H9 (cell line): ENCODE measurements at regions not wholly inside any gene's neighbourhood (a gene's known extent, or its start where the extent isn't known, plus 50 kb on each side); places are given as distances from the start of the nearest gene placed in this dataset.

Experiments used
- DNase-seq: peaks from one replicate; pipeline ENCODE4 v3.0.0-alpha.2; 2017
- H2AFZ ChIP-seq: one replicate; pipeline ENCODE4 v1.6.1; 2013; ENCODE audit warnings: mild to moderate bottlenecking, low read length, control low read depth, moderate library complexity
- H2AK5ac ChIP-seq: 2 replicates; pipeline ENCODE4 v1.6.1; 2013; ENCODE audit warnings: low read length, control low read depth, mixed read lengths; ENCODE audit not compliant: insufficient read length
- H2BK120ac ChIP-seq: one replicate; pipeline ENCODE4 v1.6.1; 2013; ENCODE audit warnings: low read depth, mild to moderate bottlenecking, low read length, control low read depth, inconsistent platforms; ENCODE audit not compliant: poor library complexity, severe bottlenecking
- H2BK12ac ChIP-seq: 2 replicates; pipeline ENCODE4 v1.6.1; 2013; ENCODE audit warnings: low read length, control low read depth, mixed read lengths, low read depth; ENCODE audit not compliant: insufficient read length
- H2BK15ac ChIP-seq: 2 replicates; pipeline ENCODE4 v1.6.1; 2013; ENCODE audit warnings: low read depth, low read length, control low read depth
- H2BK20ac ChIP-seq: one replicate; pipeline ENCODE4 v1.6.1; 2013; ENCODE audit warnings: low read depth, mild to moderate bottlenecking, low read length, control low read depth, inconsistent platforms; ENCODE audit not compliant: poor library complexity, severe bottlenecking
- H2BK5ac ChIP-seq: 2 replicates; pipeline ENCODE4 v1.6.1; 2013; ENCODE audit warnings: low read length, control low read depth, mixed read lengths; ENCODE audit not compliant: insufficient read length
- H3K14ac ChIP-seq: 2 replicates; pipeline ENCODE4 v1.6.1; 2013; ENCODE audit warnings: low read length, control low read depth; ENCODE audit not compliant: insufficient read depth
- H3K18ac ChIP-seq: 2 replicates; pipeline ENCODE4 v1.6.1; 2013; ENCODE audit warnings: low read depth, mild to moderate bottlenecking, mixed read lengths, low read length, control low read depth; ENCODE audit not compliant: insufficient read length
- H3K23ac ChIP-seq: 2 replicates; pipeline ENCODE4 v1.6.1; 2013; ENCODE audit warnings: low read length, control low read depth, mixed read lengths, low read depth; ENCODE audit not compliant: insufficient read length
- H3K23me2 ChIP-seq: 2 replicates; pipeline ENCODE4 v1.6.1; 2013; ENCODE audit warnings: low read depth, mild to moderate bottlenecking, mixed read lengths, low read length, control low read depth; ENCODE audit not compliant: insufficient read length, poor library complexity, severe bottlenecking
- H3K27ac ChIP-seq: 2 replicates; pipeline ENCODE4 v1.5.1; 2013; ENCODE audit warnings: low read length, control low read depth, mixed read lengths, low read depth; ENCODE audit not compliant: insufficient read length
- H3K27me3 ChIP-seq: 2 replicates; pipeline ENCODE4 v1.6.1; 2013; ENCODE audit warnings: low read length, control low read depth, inconsistent platforms; ENCODE audit not compliant: insufficient read depth
- H3K4ac ChIP-seq: 2 replicates; pipeline ENCODE4 v1.6.1; 2013; ENCODE audit warnings: low read depth, mild to moderate bottlenecking, control low read depth, inconsistent platforms, low read length, moderate library complexity
- H3K4me1 ChIP-seq: 2 replicates; pipeline ENCODE4 v1.6.1; 2013; ENCODE audit warnings: low read length, control low read depth, inconsistent platforms; ENCODE audit not compliant: insufficient read depth
- H3K4me2 ChIP-seq: 2 replicates; pipeline ENCODE4 v1.6.1; 2013; ENCODE audit warnings: low read length, control low read depth, mixed read lengths; ENCODE audit not compliant: insufficient read length, insufficient read depth
- H3K56ac ChIP-seq: 2 replicates; pipeline ENCODE4 v1.6.1; 2013; ENCODE audit warnings: low read depth, mild to moderate bottlenecking, mixed read lengths, low read length, control low read depth; ENCODE audit not compliant: insufficient read length
- H3K79me1 ChIP-seq: 2 replicates; pipeline ENCODE4 v1.6.1; 2013; ENCODE audit warnings: low read depth, mild to moderate bottlenecking, moderate library complexity, low read length, control low read depth, inconsistent platforms; ENCODE audit not compliant: insufficient read depth, poor library complexity, severe bottlenecking
- H3K79me2 ChIP-seq: 2 replicates; pipeline ENCODE4 v1.6.1; 2013; ENCODE audit warnings: low read length, control low read depth, inconsistent platforms; ENCODE audit not compliant: insufficient read depth
- H3K9ac ChIP-seq: 2 replicates; pipeline ENCODE4 v1.6.1; 2013; ENCODE audit warnings: low read length, control low read depth, mixed read lengths; ENCODE audit not compliant: insufficient read length; ENCODE audit errors: extremely low read depth
- H3K9me3 ChIP-seq: one replicate; pipeline ENCODE4 v1.6.1; 2013; ENCODE audit warnings: low read depth, low read length, inconsistent platforms; ENCODE audit not compliant: control insufficient read depth
- H3T11ph ChIP-seq: one replicate; pipeline ENCODE4 v1.6.1; 2013; ENCODE audit warnings: mild to moderate bottlenecking, low read length, control low read depth, inconsistent platforms
- H4K20me1 ChIP-seq: one replicate; pipeline ENCODE4 v1.6.1; 2013; ENCODE audit not compliant: control insufficient read depth, insufficient read length, insufficient read depth
- H4K5ac ChIP-seq: 2 replicates; pipeline ENCODE4 v1.6.1; 2013; ENCODE audit warnings: low read depth, mild to moderate bottlenecking, mixed read lengths, low read length, control low read depth; ENCODE audit not compliant: insufficient read length
- H4K8ac ChIP-seq: replicated peaks from 2 replicates; pipeline ENCODE4 v1.6.1; 2013; ENCODE audit warnings: low read length, control low read depth, mixed read lengths, low read depth; ENCODE audit not compliant: insufficient read length
- H4K91ac ChIP-seq: 2 replicates; pipeline ENCODE4 v1.6.1; 2013; ENCODE audit warnings: low read depth, mild to moderate bottlenecking, moderate library complexity, mixed read lengths, low read length, control low read depth; ENCODE audit not compliant: insufficient read length
- H3K27ac Mint-ChIP-seq, 3 experiments: 2 replicates in 2 of 3; 3 replicates in 1 of 3; pipeline ENCODE4 v1.8.0; 2020 to 2021; ENCODE audit warnings: mixed read lengths in 3 of 3, mild to moderate bottlenecking in 1 of 3, moderate library complexity in 1 of 3
- H3K27me3 Mint-ChIP-seq: 2 replicates; pipeline ENCODE4 v1.8.0; 2021; ENCODE audit warnings: low read depth, mild to moderate bottlenecking, moderate library complexity, mixed read lengths
- H3K36me3 Mint-ChIP-seq, 3 experiments: 2 replicates in 2 of 3; 3 replicates in 1 of 3; pipeline ENCODE4 v1.8.0; 2020 to 2021; ENCODE audit warnings: low read depth in 3 of 3, mixed read lengths in 3 of 3; ENCODE audit not compliant: insufficient read depth in 1 of 3
- H3K4me1 Mint-ChIP-seq, 2 experiments: 2 replicates each; pipeline ENCODE4 v1.8.0; 2020; ENCODE audit warnings: mixed read lengths in 2 of 2
- H3K4me3 Mint-ChIP-seq, 2 experiments: 2 replicates in 1 of 2; 3 replicates in 1 of 2; pipeline ENCODE4 v1.8.0; 2020 to 2021; ENCODE audit warnings: mild to moderate bottlenecking in 2 of 2, mixed read lengths in 2 of 2, moderate library complexity in 1 of 2
- H3K9me3 Mint-ChIP-seq, 2 experiments: 2 replicates in 1 of 2; 3 replicates in 1 of 2; pipeline ENCODE4 v1.8.0; 2020; ENCODE audit warnings: mild to moderate bottlenecking in 2 of 2, mixed read lengths in 2 of 2, moderate library complexity in 1 of 2
- CTCF ChIP-seq: fragments of 200-600 bp; sonication (generic); conservative IDR thresholded peaks from 3 replicates; pipeline ENCODE4 v1.8.0; 2021; ENCODE audit warnings: antibody characterized with exemption, mild to moderate bottlenecking
- WGBS: extraction: QIAGEN DNeasy Blood & Tissue Kit; methylation state at CpG from one replicate; pipeline ENCODE4 v1.1.7; 2013; ENCODE audit warnings: missing lambda C conversion rate, low lambda C conversion rate, mixed read lengths; ENCODE audit not compliant: insufficient read length; ENCODE audit errors: extremely low coverage; 5-methylcytosine and 5-hydroxymethylcytosine counted together

DNA sequence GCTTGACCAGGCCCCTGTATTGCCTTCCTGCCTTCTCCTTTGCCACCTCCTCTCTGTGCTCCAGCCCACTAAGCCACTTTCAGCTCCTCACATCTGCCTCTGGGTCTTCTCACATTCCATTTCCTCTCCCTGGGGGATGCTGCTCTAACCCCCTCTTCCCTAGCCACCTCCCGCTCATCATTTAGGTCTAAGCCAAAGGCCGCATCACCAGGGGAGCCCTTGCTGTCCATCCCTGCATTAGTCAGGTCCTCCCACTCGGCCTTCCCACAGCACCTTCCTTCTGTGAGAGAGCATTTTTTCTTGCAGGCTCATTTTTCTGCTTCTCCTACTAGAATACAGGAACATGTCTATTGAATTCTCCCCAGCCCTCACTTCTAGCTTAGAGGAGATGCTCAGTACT, 72.6 kb upstream of the GALNT10 start:
- Mint-ChIP-seq H3K9me3 (no peaks in the 10 kb centered on the region), H3K4me3 (no peak overlapping the region), H3K36me3 (no peaks in the 10 kb centered on the region; a peak in 1 of 7 replicates), H3K27ac (no peak overlapping the region), H3K27me3 (peaks cover 5% of the 10 kb centered on the region), H3K4me1 (peaks cover 13 to 15% of the 10 kb centered on the region in 2 experiments)
- Histone ChIP-seq H2BK15ac (no peak overlapping the region), H3K23ac (no peak overlapping the region), H3K79me2 (no peaks in the 10 kb centered on the region), H4K8ac (no peak overlapping the region), H2BK120ac (no peak overlapping the region), H3K23me2 (no peaks in the 10 kb centered on the region), H3K14ac (no peak overlapping the region), H4K20me1 (no peaks in the 10 kb centered on the region), H3K79me1 (no peaks in the 10 kb centered on the region), H3K18ac (no peak overlapping the region), H3K9ac (no peak overlapping the region), H3K56ac (no peak overlapping the region), H3K4me1 (no peaks in the 10 kb centered on the region; the same call in 1 of the 2 replicates), H3K27me3 (no peaks in the 10 kb centered on the region), H2BK12ac (no peak overlapping the region), H2BK20ac (no peak overlapping the region), H2AFZ (no peak overlapping the region), H3K27ac (no peak overlapping the region), H4K5ac (no peak overlapping the region), H2AK5ac (no peak overlapping the region), H2BK5ac (no peak overlapping the region), H3T11ph (no peak overlapping the region), H3K4ac (no peak overlapping the region), H4K91ac (no peak overlapping the region), H3K4me2 (no peak overlapping the region), H3K9me3 (no peaks in the 10 kb centered on the region)
- DNase-seq, result no peak
- TF ChIP-seq CTCF, result no peak
- no CpG with 5 or more reads among the region's 3 CpGs for WGBS
